GM21423 (cell line): ENCODE measurements at regions not wholly inside any gene's neighbourhood (a gene's known extent, or its start where the extent isn't known, plus 50 kb on each side); places are given as distances from the start of the nearest gene placed in this dataset.
"Not testable (repeated sequence)": the region's sequence is repeated elsewhere in the genome, so short reads cannot be mapped to it uniquely, and the experiment has no call there.

Experiments
- ATAC-seq: cut with Tn5 transposase; IDR thresholded peaks from one replicate; pipeline ENCODE4 v1.9.1; 2021; ENCODE audit warnings: mild to moderate bottlenecking, moderate library complexity; ENCODE audit not compliant: unreplicated experiment

DNA sequence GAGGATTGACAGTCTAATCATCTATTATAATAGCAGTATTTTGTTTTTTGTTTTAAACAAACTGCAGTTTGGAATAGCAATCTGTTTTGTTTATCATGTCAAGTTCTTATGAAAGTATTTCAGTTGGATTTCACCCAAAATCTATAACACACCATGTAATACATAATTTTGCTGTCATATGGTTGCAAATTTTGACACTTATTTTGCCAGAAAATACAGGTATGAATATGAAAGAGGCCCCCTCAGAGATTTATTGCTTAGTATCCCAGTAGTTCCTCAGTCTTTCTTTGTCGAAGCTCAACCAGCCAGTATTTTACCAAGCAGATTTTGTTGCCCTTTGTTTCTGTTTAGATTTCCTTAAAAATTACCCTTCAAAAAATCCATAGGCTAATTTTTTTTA is 317.5 kb upstream of the CXADR start:
- no peak for ATAC-seq

DNA sequence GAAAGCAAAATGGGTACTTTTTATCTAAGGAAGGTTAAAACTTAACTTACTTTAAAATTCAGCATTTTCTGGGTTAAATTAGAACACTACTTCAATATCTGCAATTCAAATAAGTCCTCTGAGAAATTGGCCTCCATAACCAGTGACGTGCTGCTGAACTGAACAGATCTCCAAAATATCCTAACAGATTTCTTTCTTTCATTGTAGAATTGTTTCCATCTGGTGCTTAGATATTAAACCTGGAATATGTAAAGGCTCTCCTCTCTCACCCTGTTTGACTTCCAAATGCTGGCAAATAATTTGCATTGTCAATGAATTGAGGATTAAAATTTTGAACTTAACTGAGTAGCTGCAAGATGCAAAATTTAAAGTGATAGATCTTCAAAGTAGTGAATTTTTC is 316.9 kb upstream of the CXADR start:
- no peak for ATAC-seq

- no peak for ATAC-seq
Observed at GRCh38 chr21:17196623-17197022, 316.2 kb upstream of the CXADR start.

DNA sequence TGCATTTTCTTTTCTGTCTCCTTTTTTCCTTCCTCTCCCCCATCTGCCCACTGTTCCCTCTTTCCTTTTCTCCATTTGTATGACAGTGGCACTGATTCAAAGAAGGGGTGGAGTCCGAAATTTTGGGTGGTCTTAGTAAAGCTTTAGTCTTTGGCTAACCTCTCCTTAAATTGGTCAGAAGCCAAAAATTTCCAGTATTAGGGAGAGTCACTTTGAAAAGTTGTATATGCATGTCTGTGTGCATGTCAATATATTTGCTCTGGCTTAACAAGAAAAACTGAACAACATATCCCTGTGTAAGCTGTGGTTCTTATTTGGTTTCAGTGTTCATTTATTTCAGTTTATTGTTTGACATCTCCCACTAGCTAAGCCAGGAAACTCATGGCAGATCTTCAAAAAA is 314.8 kb upstream of the CXADR start:
- no peak for ATAC-seq

DNA sequence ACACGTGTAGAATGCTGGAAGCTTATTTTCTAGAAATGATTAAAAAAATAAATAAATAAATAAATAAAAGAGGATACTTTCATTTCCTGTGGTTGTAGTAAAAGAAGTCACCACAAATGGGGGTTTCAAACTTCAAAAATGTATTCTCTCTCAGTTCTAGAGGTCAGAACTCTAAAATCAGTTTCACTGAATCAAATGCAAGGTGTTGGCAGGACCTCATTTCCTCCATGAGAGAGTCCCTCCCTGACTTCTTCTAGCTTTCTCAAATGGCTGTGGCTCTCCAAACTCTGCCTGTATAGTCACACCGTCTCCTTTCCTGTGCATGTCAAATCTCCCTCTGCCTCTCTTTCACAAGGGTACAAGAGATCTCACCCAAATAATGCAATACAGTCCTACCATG is 312.6 kb upstream of the CXADR start:
- no peak for ATAC-seq

DNA sequence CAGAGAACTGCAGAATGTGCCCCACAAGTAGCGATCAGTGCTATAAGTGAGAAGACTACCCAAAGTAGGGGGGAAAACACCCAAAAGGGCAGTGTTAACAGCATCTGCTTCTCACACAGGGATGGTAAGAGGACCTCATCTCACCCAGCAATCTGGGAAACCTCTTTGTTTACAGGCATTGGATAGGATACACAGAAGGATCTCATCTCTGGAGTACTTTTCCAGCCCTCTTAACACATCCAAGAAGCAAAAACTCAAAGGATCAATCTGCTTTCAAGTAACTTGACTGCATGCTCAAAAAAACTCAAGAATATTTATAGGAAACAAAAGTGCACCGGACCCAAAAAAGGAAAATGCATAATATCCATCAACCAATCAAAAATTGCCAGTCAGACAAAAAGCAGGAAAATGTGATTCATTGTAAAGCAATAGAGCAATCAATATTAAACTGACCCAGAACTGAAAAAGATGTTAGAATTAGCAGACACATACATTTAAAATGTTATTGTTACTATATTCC is 311.0 kb upstream of the CXADR start:
- no peak for ATAC-seq

DNA sequence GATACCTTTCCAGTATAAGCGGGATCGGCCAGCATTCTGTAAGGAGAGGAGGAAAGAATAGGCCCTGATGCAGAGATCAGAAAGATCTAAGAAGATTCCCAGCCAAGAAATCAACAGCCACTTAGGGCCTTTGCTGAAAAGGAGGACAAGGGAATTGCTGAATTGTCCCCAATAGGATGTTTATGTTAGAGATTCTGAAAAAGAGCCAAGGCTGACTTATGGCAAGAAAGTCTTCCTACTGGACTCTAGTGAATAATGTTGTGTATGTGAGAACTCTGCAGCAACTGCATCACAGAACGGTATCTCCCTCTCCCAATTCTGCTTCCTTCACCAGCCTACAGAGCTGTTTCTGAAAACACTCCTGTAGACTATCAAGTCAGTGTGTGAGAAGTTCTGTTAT is 298.0 kb upstream of the CXADR start:
- ATAC-seq = no peak

- ATAC-seq = not testable (repeated sequence)
Observed at GRCh38 chr21:17219050-17219449, 293.8 kb upstream of the CXADR start.

DNA sequence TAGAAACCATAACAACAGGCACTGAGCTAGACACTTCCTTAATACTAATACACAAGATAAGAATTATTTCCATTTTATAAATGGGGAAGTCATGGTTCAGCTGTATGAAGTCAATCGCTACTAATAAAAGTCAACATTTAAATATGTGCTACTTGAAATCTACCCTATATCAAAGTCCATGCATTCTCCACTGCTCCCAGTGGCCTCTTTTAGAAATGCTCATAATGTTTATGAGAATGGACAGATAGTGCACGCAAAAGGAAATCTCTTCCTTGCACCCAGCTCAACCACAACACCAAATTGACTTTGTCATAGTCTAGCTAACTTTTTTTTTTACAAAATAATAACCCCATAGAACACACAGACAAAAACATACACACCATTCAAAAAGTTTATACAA is 281.7 kb upstream of the CXADR start:
- no peak for ATAC-seq

- no peak for ATAC-seq
Observed at GRCh38 chr21:17231771-17232170, 281.1 kb upstream of the CXADR start.

- ATAC-seq = no peak
Observed at GRCh38 chr21:17238468-17238867, 274.4 kb upstream of the CXADR start.

- ATAC-seq = no peak
Observed at GRCh38 chr21:17250778-17251241, 262.0 kb upstream of the CXADR start.

DNA sequence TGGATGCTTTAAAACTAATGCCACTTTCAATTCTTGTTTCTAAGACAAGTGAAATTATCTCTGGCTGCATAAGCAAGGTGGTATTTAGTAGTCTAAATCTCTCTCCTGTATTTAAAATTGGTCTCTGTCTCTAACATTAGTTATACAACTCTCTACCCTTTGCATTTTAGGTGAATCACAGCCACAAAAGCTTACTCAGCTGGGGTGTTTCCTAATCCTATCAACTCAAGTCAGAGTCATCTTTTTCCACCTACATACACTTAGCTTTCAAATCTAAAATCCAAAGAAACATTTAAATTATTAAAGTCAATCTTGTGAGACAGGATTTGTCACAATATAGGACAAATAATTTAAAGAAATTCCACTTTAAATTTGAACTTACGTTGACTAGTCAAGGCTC is 255.1 kb upstream of the CXADR start:
- ATAC-seq = no peak

DNA sequence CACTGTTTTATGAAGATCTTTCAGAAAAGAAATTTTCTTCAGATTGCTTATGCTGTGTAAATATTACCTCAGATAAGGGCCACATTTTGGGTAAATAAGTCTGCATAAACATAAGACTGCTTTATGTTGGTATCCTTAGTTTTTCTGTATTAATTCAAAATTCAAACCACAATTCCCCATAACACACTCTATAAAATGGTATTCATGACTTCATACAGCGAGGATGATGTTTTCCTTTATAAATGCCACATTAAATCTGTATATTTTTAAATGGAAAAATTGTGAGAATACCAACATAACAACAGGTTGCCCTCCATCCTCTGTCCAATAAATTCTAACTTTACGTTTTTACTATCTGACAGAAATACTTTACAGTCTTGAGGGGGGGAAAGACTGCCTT is 248.7 kb upstream of the CXADR start:
- no peak for ATAC-seq

DNA sequence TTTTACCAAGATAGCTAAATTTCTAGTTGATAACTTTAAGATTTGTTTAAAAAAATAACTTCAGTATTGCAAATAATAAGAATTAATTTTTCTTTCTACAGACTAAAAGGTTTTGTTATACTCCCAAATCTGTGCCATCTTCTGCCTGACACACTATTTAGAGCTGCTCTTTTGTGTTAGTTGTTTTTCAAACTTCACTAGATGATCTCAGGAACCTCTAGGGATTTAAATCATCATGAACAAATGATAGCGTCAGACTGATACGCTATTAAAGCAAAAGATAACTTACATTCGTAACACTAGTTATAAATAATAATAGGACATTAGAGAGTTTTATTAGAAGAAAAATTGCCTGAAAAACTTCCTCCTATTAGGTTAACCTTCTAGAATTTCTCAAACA is 243.1 kb upstream of the CXADR start:
- no peak for ATAC-seq

GRCh38 chr21:17270229-17270628 is 242.6 kb upstream of the CXADR start:
- no peak for ATAC-seq

- no peak for ATAC-seq
Observed at GRCh38 chr21:17279663-17280062, 233.2 kb upstream of the CXADR start.

GRCh38 chr21:17293016-17293562 is 219.8 kb upstream of the CXADR start:
- ATAC-seq = not testable (repeated sequence)

DNA sequence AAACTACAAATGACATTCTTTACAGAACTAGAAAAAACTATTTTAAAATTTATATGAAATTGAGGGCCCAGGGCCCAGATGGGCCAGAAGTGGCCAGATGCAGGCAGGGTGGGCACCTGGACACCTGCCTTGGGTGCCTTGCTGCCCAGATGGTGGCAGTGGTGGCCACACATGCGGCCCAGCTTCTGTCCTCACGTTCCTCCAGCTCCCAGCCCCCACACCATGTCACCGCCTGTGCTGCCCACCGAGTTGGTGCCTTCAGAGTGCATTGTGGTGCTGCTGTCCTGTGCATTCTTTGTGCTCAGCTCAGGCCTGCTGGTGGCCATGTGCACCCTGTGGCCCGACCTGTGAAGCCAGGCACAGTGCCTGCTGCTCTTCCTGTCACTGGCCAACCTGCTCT is 216.8 kb upstream of the CXADR start:
- ATAC-seq = no peak

DNA sequence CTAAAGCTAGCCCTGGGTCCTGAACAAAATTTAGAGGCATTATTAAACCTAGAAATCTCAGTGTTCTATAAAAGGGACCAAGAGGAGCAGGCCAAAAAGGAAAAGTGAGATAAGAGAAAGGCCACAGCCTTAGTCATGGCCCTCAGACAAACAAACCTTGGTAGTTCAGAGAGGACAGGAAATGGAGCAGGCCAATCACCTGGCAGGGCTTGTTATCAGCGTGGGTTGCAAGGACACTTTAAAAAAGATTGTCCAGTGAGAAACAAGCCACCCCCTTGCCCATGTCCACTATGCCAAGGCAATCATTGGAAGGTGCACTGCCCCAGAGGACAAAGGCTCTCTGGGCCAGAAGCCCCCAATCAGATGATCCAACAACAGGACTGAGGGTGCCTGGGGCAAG is 213.3 kb upstream of the CXADR start:
- not testable (repeated sequence) for ATAC-seq

- not testable (repeated sequence) for ATAC-seq
Observed at GRCh38 chr21:17327715-17328114, 185.1 kb upstream of the CXADR start.

GRCh38 chr21:17334484-17334883 is 178.4 kb upstream of the CXADR start:
- ATAC-seq = no peak

DNA sequence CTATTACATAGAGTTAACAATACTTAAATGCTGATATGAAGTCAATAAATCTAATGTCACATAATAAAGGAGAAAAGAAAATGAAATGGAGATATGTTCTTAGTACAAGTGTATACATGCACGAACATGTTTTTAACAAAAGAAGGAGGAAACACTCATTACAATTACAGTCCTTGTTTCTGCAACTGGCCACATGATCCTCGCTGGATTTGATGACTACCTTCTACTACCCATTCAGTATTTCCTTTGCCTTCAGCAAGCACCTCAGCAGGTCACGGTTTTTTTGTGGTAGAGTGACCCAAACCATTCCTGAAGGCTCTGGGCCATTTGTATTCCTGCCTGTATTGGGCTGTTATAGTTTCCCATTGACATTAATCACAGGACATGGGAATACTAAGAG is 172.8 kb upstream of the CXADR start:
- ATAC-seq = no peak
